Fibroblast of the conjunctiva (primary cell): ENCODE measurements at regions not wholly inside any gene's neighbourhood (a gene's known extent, or its start where the extent isn't known, plus 50 kb on each side); places are given as distances from the start of the nearest gene placed in this dataset.
A peak's percentile ranks its signal among the peaks of the same experiment; 100 is the strongest.

Experiments
- DNase-seq: peaks from one replicate; pipeline ENCODE4 v3.0.0-alpha.2; 2010; ENCODE audit warnings: low read depth

DNA sequence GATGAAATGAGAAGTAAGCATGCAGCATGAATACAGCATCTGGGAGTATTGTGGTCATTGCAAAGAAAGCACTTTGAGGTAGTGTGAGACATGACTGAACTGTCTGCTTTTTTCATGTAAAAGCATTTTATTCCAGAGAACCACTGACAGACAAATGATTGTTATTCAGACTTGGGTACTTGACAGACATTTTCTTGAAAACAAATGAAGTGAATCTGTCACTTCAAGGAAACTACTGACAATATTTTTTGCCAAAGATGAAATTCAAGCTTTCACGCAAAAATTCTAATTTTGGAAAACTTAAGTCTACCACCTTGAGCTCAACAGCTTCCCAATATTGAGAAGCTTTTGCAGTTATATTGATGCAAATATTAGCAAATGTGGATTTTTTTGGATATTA lies 255.7 kb downstream of the ARL6IP6 start:
- DNase-seq, result no peak

DNA sequence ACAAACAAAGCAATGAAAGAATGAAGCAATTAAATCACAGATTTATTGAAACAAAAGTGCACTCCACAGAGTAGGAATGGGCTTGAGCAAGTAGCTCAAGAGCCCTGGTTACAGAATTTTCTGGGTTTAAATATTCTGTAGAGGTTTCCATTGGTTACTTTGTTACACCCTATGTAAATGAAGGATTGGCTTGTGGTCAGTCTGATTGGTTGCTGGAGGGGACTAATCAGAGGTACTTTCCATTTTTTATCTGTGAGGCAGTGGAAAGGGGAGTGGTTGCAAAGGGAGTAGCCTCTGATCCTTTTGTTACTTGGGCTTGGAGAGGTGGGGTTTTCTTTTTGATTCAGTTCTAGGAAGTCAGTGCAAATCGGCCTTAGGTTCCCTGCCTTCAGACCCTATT lies 253.3 kb downstream of the ARL6IP6 start:
- no peak for DNase-seq

DNA sequence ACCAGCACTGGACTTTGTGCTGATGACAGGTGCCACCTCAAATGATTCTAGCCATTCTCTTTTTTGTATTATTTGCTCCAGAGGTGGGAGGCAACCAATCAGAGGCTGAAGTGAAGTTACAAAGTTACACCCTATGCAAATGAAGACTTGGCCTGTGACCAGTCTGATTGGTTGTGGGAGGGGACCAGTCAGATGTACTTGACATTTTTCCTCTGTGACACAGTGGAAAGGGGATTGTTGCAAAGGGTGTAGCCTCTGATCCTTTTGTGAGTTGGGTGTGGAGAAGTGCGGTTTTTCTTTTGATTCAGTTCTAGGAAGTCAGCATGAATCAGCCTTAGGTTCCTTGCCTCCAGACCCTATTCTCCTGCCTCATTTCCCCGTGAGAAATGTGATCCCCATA lies 244.0 kb downstream of the ARL6IP6 start:
- DNase-seq, result no peak

GRCh38 chr2:152961351-152961750 lies 242.9 kb downstream of the ARL6IP6 start:
- DNase-seq, result no peak

- DNase-seq, result no peak
These were observed 231.7 kb downstream of the ARL6IP6 start for GRCh38 chr2:152950126-152950525.

- no peak for DNase-seq
These were observed 225.7 kb downstream of the ARL6IP6 start for GRCh38 chr2:152944099-152944498.

DNA sequence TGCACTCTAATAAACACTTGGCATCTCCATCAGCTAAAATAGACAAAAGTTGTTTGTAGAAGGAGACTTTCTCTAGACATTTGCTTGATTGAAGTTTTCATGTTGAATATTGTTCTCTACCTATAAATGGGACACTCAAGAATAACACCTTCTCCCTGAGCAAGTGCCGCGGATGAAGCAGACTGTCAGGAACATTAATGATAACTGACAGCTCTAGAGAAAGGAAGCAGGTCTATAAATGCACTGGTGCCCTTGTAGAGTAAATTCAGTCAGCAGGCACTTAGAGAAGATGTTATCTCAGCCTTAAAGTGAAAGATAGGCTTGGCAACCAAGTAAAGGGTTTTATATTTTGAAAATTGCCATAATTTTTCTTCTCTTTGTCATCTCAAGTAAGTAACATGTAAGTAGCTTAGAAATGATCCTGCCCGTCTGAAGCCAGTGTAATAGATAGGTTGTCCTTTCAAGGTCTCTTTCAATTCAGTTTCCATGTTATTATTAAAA lies 224.6 kb downstream of the ARL6IP6 start:
- no peak for DNase-seq

DNA sequence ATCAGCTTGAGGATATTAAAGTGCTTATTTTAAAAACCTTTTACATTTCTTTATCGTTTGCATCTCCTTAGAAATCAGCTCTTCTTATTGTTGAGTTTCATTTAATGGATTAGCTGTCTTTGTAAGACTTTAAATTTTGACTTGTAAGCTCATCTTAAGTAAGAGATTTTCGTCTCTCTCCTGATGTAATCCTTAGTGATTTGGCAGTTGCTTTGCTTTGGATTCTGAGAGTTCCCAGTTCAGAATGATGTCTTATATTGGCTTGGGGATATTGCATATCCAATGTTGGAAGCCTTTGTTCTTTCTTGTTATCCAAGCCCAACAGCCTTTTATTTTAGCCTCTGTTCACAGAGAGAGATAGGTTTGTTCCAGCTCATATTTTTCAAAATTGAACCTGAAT lies 212.1 kb downstream of the ARL6IP6 start:
- DNase-seq, result no peak

GRCh38 chr2:152929628-152930027 lies 211.2 kb downstream of the ARL6IP6 start:
- no peak for DNase-seq

GRCh38 chr2:152925547-152926448 lies 207.4 kb downstream of the ARL6IP6 start:
- peak; percentile 17 for DNase-seq

DNA sequence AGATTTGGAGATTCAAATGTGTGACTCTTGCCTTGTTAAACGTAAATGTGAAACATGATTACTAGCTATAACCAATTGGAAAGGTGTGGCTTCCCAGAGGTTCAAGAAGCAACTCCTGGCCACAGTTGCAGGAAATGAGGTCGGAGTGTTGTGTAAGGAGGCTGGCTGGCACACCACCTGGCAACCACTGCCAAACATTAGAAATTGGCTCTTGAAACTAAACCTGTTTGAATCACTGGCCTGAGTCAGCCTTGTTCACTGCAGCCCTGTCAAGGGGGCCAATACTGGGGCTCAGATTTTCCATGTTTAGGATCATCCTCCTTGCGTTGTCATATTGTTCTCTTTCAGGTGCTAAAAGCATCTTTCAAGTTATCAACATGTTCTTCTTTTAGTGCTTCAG lies 206.3 kb downstream of the ARL6IP6 start:
- no peak for DNase-seq

GRCh38 chr2:152924219-152924618 lies 205.8 kb downstream of the ARL6IP6 start:
- no peak for DNase-seq

DNA sequence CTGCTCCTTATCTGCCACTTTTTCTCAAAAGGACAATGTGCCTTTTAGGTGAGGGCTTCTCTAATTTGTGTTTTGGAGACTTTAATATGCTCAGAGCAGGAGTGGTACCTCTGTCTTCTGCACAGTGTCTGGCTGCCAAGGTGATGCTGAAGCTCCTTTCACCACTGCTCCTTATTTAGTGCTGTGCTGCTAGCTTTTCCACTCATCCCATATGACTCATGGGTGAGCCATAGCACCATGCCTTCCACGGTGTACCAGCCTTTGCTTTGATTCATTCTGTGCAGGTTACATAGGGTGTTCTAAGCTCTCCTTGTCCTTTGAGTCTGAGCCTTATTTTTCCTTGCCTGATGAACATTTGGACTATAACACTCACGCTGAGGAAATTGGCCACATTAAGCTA lies 202.4 kb downstream of the ARL6IP6 start:
- DNase-seq, result no peak

DNA sequence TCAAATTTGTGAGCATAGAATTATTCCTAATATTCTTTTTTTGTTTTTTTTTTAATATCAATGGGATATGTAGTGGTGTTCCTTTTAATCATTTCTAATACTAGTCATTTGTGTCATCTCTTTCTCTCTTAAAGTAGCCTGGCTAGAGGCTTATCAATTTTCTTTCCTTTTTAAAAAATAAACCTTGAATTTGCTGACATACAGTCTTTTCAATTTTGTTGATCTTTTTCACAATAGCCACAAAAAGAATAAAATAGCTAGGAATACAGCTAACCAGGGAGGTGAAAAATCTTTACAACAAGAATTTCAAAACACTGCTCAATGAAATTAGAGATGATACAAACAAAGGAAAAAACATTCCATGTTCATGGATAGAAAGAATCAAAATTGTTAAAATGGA lies 192.6 kb downstream of the ARL6IP6 start:
- no peak for DNase-seq

DNA sequence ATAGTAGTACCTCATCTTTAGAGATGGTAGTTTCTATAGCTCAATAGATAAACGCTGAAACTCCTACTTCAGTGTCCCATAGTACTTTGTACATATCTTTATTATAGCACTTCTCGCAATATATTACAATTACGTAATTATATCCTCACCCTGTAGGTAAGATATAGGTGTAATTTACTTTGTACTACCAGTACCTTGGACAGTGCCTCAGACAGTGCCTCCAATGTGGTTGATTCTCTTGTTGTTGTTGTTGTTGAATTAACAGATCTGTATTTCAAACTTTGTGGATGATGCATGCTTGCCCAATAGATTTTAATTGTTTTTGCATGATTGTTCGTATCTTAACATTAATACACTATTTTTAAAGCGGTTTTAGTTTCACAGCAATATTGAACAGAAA lies 188.6 kb downstream of the ARL6IP6 start:
- DNase-seq, result no peak

DNA sequence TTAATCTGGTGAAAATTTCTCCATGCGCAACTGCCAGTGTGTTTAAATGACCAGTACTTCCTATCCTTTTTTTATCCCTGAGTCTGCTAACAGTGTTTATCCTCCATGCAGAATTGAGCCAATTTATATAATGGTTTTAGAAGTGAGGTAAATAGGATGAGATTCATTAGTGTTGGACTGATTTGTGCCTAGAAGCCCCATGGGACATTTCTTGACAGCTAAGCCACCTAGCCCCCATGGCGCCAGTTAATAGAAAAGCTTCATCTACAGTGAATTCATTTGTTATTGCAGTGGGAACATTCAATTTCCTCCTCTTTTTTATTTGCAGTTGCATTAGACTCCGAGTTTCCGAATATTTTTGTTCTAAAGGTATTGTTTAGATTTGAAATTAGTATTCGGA lies 175.6 kb downstream of the ARL6IP6 start:
- no peak for DNase-seq

GRCh38 chr2:152890736-152891135 lies 172.3 kb downstream of the ARL6IP6 start:
- no peak for DNase-seq

DNA sequence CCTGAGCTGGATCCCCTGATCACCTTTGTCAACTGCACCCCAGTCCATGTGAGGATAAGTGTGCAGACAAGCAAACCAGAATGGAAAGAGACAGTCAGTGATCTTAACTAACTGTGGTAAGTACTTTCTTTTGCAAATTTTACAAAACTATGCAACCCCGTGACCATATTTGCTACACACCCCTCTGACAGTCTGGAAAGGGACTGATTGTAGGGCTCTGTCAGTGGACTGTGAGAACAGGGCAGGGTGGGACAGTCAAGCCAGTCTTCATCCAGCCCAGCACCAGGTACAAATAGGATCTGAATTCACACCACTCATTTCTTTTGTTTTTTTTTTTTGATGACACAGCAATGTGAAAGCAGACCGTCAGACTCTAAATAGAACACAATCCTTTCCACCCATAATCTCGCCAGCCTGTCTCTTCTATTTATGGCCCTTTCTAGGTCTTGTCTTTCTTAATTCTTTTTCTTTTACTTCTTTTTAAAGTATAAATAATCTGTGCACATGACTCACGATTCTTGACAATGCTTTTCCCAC lies 165.6 kb downstream of the ARL6IP6 start:
- no peak for DNase-seq

- no peak for DNase-seq
These were observed 163.1 kb downstream of the ARL6IP6 start for GRCh38 chr2:152881527-152881926.

DNA sequence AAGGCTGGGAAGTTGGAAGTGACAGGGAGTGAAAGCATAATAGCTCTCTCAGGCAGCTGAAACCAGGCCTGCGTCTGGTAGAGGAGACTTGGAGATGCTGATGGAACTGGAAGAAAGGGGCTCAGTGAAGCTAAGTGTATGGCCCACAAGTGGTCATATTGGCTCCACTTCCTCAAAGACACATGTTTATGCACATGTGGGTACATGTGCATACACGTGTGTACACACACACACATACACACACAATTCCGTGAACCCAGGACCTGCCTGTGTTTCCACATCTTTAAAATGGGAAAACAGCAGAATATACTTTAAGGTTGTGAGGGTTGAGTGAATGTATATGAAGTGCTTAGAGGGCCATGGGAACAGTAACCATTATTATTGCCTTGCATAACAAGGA lies 160.9 kb downstream of the ARL6IP6 start:
- no peak for DNase-seq

GRCh38 chr2:152875701-152876695 lies 157.6 kb downstream of the ARL6IP6 start:
- DNase-seq, result no peak

DNA sequence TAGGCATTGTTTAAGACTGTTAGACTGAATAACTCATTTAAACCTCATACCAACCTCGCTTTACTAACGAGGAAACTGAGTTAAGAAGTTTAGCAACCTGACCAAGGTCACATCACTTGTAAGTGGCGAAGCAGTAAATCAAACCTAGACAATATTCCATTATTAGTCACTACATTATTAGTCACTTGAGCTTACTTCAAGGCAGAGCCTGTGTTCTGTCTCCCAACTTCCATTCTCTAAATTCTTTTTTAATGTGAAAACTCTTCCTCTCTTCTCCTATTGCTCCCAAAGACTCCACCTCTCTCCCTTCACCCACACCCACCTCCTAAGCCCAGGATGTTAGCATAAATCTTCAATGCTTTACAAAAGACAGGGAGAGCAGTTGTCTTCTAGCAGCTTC lies 156.5 kb downstream of the ARL6IP6 start:
- no peak for DNase-seq
